DND-41 (cell line): ENCODE measurements at regions not wholly inside any gene's neighbourhood (a gene's known extent, or its start where the extent isn't known, plus 50 kb on each side); places are given as distances from the start of the nearest gene placed in this dataset.

Experiments
- CTCF ChIP-seq: IDR thresholded peaks from 2 replicates; pipeline ENCODE4 v1.5.1; 2012; ENCODE audit warnings: borderline replicate concordance, low read length, moderate library complexity, mild to moderate bottlenecking; ENCODE audit not compliant: poor library complexity, severe bottlenecking; ENCODE audit errors: extremely low read depth
- EZH2 ChIP-seq: IDR thresholded peaks from 3 replicates; pipeline ENCODE4 v1.6.1; 2012; ENCODE audit warnings: borderline replicate concordance, low read depth, mild to moderate bottlenecking, moderate library complexity, low read length, inconsistent platforms; ENCODE audit not compliant: severe bottlenecking

- TF ChIP-seq CTCF (peak; percentile 57), EZH2 (no peak)
Measured at GRCh38 chr12:115895247-115895646, 382.2 kb downstream of the MED13L start.
